IPS DF 19.7 (cell line): ENCODE measurements at regions not wholly inside any gene's neighbourhood (a gene's known extent, or its start where the extent isn't known, plus 50 kb on each side); places are given as distances from the start of the nearest gene placed in this dataset.
"Not testable (repeated sequence)": the region's sequence is repeated elsewhere in the genome, so short reads cannot be mapped to it uniquely, and the experiment has no call there.

Experiments used
- DNase-seq: peaks from one replicate; pipeline ENCODE4 v3.0.0-alpha.2; 2013; ENCODE audit warnings: low read depth, low spot score

DNA sequence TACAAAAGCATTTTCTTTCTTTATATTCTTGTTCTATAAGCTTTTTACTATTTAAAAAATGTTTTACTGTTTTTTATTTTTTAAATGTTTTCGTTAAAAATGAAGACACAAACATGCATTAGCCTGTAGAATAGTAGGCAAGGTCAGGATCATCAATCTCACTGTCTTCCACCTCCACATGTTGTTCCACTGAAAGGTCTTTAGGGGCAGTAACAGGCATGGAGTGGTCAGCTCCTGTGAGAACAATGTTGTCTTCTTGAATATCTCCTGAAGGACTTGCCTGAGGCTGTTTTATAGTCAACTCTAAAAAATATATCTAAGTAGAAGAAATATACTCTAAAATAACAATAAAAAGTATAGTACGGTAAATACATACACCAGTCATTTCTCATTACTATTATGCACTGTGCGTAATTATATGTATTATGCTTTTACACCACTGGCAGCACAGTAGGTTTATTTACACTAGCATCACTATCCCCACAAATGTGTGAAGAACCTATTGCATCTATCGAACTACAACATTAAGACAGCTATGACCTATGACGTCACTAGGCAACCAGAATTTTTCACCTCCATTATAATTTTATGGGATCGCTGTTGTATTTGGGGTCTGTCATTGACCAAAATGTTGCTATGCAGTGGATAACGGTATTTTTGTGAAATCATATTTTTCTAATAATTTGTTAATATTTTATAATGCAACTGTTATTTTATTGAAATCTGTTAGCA lies 764.3 kb downstream of the METTL4 start:
- peak; percentile 1 for DNase-seq

- DNase-seq = no peak
Observed at GRCh38 chr18:1811282-1811681, 760.0 kb downstream of the METTL4 start.

DNA sequence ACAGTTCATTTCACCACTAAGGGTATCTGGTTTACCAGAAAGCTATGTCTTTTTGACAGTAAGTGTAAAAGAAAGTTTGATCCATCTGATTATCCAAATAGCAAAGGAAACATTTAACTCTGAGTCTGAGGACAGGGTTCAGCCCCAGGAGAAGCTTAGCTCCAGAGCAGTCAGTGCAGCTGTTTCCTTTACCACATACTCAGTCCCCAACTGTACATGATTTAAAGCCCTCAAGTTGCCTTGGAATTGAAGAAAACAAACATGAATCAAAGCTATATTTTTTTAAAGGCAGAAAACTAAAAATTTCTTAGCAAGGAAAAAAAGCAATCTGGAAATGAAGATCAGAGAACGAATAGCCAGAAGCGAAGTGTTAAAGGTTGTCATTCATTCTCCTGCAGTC lies 746.0 kb downstream of the METTL4 start:
- DNase-seq = no peak

- DNase-seq = no peak
Observed at GRCh38 chr18:1840878-1841277, 730.4 kb downstream of the METTL4 start.

DNA sequence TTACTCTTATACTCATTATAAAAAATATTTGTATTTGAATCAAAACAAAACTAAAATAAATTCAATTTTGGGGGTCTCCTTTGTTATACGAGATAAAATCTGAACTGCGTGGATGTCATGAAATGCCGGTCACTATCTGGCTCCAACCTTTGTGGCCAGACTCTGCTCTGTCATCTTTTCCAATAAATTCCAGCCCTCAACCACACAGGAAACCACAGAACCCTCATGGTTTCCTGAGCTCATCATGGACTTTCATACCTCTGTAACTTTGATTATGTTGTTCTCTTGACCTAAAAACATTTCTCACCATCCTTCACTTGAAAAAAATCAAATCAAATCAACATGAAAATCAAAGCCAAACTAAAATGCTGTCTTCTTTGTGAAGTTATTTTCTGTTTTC lies 724.7 kb downstream of the METTL4 start:
- no peak for DNase-seq

DNA sequence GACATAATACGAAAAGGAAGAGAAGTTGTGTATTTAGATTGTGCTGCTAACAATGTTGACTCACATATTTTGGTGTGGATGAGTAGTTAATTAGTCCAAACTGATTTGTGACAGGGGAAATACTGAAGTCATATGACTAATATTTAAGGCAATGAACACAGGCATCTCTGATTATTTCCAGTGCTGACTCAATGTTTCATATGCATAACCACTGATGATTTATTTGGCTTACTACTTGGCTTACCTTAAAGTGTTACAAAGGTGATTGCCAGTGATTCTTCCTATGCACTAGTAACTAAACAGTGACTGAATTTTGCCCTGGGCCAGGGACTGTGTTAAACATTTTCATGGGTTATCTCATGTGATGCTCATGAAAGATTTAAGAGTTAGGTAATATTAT lies 722.6 kb downstream of the METTL4 start:
- no peak for DNase-seq

- no peak for DNase-seq
Observed at GRCh38 chr18:1849386-1849785, 721.9 kb downstream of the METTL4 start.

GRCh38 chr18:1857281-1857680 lies 714.0 kb downstream of the METTL4 start:
- DNase-seq = not testable (repeated sequence)

DNA sequence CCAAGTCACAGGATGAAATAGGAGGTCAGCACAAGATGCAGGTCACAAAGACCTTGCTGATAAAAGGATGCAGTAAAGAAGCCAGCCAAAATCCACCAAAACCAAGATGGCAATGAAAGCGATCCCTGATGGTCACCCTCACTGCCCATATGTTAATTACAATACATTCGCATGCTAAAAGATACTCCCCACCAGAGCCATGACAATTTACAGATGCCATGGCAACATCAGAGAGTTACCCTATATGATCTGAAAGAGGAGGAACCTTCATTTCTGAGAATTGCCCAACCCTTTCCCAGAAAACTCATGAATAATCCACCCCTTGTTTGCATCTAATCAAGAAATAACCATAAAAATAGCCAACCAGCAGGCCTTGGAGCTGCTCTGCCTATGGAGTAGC lies 709.8 kb downstream of the METTL4 start:
- no peak for DNase-seq

GRCh38 chr18:1865869-1866268 lies 705.4 kb downstream of the METTL4 start:
- DNase-seq = no peak

DNA sequence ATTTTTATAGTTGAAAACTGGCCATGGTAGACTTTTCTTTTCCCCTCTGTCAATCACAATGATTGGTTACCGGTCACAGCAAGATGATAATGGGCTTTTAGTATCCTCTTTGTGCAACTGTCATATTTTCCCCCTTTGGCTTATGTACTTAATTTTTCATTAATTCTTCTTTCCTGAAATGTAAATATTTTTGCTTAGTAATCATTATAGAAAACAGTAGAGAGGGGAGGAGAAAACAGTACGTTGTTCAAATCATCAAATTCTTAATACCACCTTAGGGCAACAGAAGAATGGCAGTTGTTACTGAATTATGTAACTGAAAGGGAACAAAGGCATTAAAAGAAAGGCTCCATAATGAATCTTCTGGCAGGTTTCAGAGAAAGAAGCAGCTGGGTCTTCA lies 699.0 kb downstream of the METTL4 start:
- no peak for DNase-seq

- DNase-seq = no peak
Observed at GRCh38 chr18:1875219-1875618, 696.1 kb downstream of the METTL4 start.

GRCh38 chr18:1884623-1885022 lies 686.7 kb downstream of the METTL4 start:
- DNase-seq = no peak

- no peak for DNase-seq
Observed at GRCh38 chr18:1891641-1892040, 679.7 kb downstream of the METTL4 start.

GRCh38 chr18:1892191-1892590 lies 679.1 kb downstream of the METTL4 start:
- no peak for DNase-seq

DNA sequence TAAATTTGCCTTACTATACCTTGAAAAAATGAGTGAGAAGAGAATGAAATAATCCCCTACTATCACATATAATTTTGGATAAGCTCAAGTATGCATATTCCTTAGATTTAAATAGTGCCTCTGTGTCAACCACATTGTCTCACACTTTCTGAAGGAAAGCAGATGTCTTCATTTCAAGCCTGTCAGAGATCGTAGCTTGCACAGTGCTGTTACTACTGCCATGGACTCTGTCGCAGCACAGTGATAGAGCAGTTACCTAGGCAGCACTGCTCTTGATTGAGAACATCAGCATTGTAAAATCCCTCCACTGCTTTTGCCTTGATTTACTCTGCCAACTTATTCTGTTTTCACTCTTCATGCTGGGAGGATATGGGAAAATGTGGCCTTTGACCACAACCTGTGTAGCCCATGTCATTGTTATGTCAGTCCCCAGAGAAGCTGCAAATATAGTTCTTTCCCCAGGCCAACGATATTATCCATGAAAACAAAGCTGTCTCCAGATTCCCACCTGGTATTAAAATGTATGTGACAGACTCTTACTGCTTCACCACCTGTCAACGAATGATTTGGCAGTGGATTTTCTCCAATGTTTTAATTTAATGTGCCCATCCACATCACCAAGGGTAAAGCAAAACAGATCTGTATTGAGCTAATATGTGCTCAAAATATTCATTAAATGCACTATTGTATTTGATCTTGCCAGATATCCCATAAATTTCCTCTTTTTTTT lies 675.7 kb downstream of the METTL4 start:
- no peak for DNase-seq

- DNase-seq = no peak
Observed at GRCh38 chr18:1906421-1906820, 664.9 kb downstream of the METTL4 start.

DNA sequence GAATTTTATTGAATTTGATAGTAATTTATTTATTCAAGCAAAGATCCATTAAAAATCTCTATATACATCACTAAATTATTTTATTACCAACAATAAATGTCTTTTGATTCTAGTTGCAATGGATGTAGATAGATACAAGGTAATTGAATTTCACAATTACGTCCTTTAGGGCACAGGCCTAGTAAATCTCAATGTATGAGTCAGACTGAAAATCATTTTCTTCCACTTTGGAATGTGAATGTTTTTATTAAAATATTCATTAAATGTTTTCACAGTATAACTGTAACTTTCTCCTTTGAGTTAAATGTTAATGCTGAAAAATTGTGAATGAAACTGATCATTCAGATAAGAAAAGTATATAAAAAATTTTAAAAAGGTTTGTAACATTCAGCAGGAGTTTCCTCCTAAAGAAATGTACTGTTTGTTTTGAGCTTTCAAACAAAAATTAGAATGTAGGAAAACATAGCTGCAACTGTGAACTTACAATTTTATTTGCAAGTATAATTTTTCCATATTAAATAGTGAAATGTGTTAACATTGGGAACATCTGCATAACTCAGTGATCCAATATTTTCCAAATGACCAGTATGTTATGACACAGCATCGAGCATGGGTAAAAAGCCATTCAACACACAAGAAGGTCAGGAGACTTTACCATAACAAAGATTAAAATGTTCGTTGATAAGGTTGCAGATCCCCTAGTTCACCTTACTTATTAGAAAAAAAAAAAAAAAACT lies 663.7 kb downstream of the METTL4 start:
- no peak for DNase-seq

- peak; percentile 28 for DNase-seq
Observed at GRCh38 chr18:1914489-1914888, 656.8 kb downstream of the METTL4 start.

GRCh38 chr18:1916869-1917523 lies 654.3 kb downstream of the METTL4 start:
- no peak for DNase-seq

GRCh38 chr18:1917569-1917968 lies 653.7 kb downstream of the METTL4 start:
- no peak for DNase-seq

DNA sequence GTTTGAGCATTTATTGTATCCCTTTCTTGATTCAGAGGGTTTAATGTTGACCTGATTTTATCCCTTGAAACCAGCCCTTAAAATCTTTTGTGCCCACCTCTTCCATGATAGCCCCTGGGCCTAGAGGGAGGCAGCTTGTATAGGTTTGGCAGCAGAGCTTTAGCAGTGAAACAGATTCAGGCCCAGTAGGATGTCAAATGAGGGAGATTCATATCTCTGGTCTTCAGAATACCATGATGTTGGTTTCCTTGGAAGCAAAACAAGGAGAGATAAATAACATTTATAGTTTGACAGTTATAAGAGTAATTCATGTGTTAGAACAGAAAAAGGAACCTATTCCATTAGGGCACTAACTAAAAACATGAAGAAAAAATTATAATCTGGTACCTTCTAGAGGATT lies 649.2 kb downstream of the METTL4 start:
- DNase-seq = no peak
